SK-N-SH (cell line): ENCODE measurements at regions not wholly inside any gene's neighbourhood (a gene's known extent, or its start where the extent isn't known, plus 50 kb on each side); places are given as distances from the start of the nearest gene placed in this dataset.

Experiments
- CTCF ChIA-PET: fragments of 300-600, 350-600 bp; formaldehyde crosslinking; extraction: SDS; loops from one replicate; lab custom pipeline; 2021; lab: Yijun Ruan, JAX
- POLR2A ChIA-PET: fragments of 350-600 bp; sonication (Branson Sonifier 250); formaldehyde crosslinking; extraction: SDS; loops from one replicate; lab custom pipeline; 2020; ENCODE audit warnings: antibody characterized with exemption, inconsistent platforms; lab: Yijun Ruan, JAX
- DNase-seq: peaks from one replicate; pipeline ENCODE4 v3.0.0; 2012
- H2AFZ ChIP-seq: fragments of 200-600 bp; sonication (generic); 2 replicates; pipeline ENCODE4 v1.8.1; 2016; ENCODE audit warnings: antibody characterized with exemption, mild to moderate bottlenecking, low read depth
- H3F3A ChIP-seq: fragments of 200-600 bp; sonication (generic); replicated peaks from 2 replicates; pipeline ENCODE3; 2016; ENCODE audit warnings: antibody characterized with exemption, mild to moderate bottlenecking; ENCODE audit not compliant: insufficient read depth
- H3K27ac ChIP-seq, 2 experiments: fragments of 200-500 bp in 1 of 2; fragments of 200-600 bp in 1 of 2; sonication (Bioruptor generic) in 1 of 2; sonication (generic), shearing (Covaris generic) in 1 of 2; 2 replicates each; pipeline versions ENCODE4 v1.5.1 to v1.6.1; 2014 to 2016; ENCODE audit warnings: low read depth in 2 of 2, inconsistent platforms in 1 of 2, low read length in 1 of 2, mild to moderate bottlenecking in 1 of 2, mixed read lengths in 1 of 2
- H3K27me3 ChIP-seq: fragments of 200-600 bp; sonication (generic), shearing (Covaris generic); 2 replicates; pipeline ENCODE4 v1.6.1; 2016; ENCODE audit warnings: mixed run types; ENCODE audit not compliant: insufficient read depth
- H3K36me3 ChIP-seq, 2 experiments: fragments of 200-500 bp in 1 of 2; fragments of 200-600 bp in 1 of 2; sonication (Bioruptor generic) in 1 of 2; sonication (generic) in 1 of 2; replicated peaks in 1 of 2; 2 replicates each; pipeline versions ENCODE3 to v1.5.1; 2014 to 2016; ENCODE audit warnings: low read length in 1 of 2, mild to moderate bottlenecking in 1 of 2; ENCODE audit not compliant: insufficient read depth in 2 of 2, control insufficient read depth in 1 of 2
- H3K4me1 ChIP-seq, 2 experiments: fragments of 200-500 bp in 1 of 2; fragments of 200-600 bp in 1 of 2; sonication (Bioruptor generic) in 1 of 2; sonication (generic), shearing (Covaris generic) in 1 of 2; 2 replicates each; pipeline versions ENCODE4 v1.5.1 to v1.6.1; 2014 to 2016; ENCODE audit warnings: low read depth in 1 of 2, low read length in 1 of 2, mixed run types in 1 of 2; ENCODE audit not compliant: insufficient read depth in 2 of 2, control insufficient read depth in 1 of 2
- H3K4me2 ChIP-seq: fragments of 200-600 bp; sonication (generic), shearing (Covaris generic); 2 replicates; pipeline ENCODE4 v1.6.1; 2017; ENCODE audit warnings: mixed run types
- H3K4me3 ChIP-seq, 2 experiments: fragments of 200-500 bp in 1 of 2; fragments of 200-600 bp in 1 of 2; sonication (Bioruptor generic) in 1 of 2; sonication (generic), shearing (Covaris generic) in 1 of 2; 2 replicates each; pipeline versions ENCODE4 v1.5.1 to v1.8.1; 2014 to 2016; ENCODE audit warnings: low read depth in 2 of 2, inconsistent platforms in 1 of 2, low read length in 1 of 2, mild to moderate bottlenecking in 1 of 2, mixed read lengths in 1 of 2, moderate library complexity in 1 of 2
- H3K79me2 ChIP-seq: fragments of 200-600 bp; sonication (generic); 2 replicates; pipeline ENCODE4 v1.8.1; 2017; ENCODE audit warnings: mild to moderate bottlenecking; ENCODE audit not compliant: insufficient read depth
- H3K9ac ChIP-seq: fragments of 200-600 bp; sonication (generic); 2 replicates; pipeline ENCODE4 v1.6.1; 2017; ENCODE audit warnings: mixed run types
- H3K9me2 ChIP-seq: fragments of 200-600 bp; sonication (generic); 2 replicates; pipeline ENCODE4 v1.6.1; 2017; ENCODE audit warnings: mixed run types
- H3K9me3 ChIP-seq: fragments of 200-600 bp; sonication (generic); 2 replicates; pipeline ENCODE4 v1.6.1; 2017; ENCODE audit warnings: mixed run types, mild to moderate bottlenecking, moderate library complexity
- H4K20me1 ChIP-seq: fragments of 200-600 bp; sonication (generic); 2 replicates; pipeline ENCODE4 v1.6.1; 2017; ENCODE audit warnings: mild to moderate bottlenecking, mixed run types; ENCODE audit not compliant: insufficient read depth
- JUND ChIP-seq: IDR thresholded peaks from 2 replicates; pipeline ENCODE4 v1.4.0; 2012
- MAX ChIP-seq: IDR thresholded peaks from 2 replicates; pipeline ENCODE4 v1.4.0; 2012; ENCODE audit warnings: low read depth
- MXI1 ChIP-seq: IDR thresholded peaks from 2 replicates; pipeline ENCODE4 v1.6.1; 2012; ENCODE audit warnings: mild to moderate bottlenecking, low read depth, low read length, improper control_type of control experiment
- RCOR1 ChIP-seq: fragments of 150-350 bp; IDR thresholded peaks from 2 replicates; pipeline ENCODE4 v1.6.1; 2017; ENCODE audit warnings: antibody characterized with exemption, low read length
- SIN3A ChIP-seq: IDR thresholded peaks from 2 replicates; pipeline ENCODE4 v1.6.1; 2012; ENCODE audit warnings: low read depth, mild to moderate bottlenecking, low read length, moderate library complexity, borderline replicate concordance
- TCF12 ChIP-seq: IDR thresholded peaks from 2 replicates; pipeline ENCODE4 v1.4.0; 2012
- WGBS: methylation state at CpG from one replicate; pipeline ENCODE4 v1.1.6; 2017; ENCODE audit warnings: low lambda C conversion rate; 5-methylcytosine and 5-hydroxymethylcytosine counted together
- TF ChIP-seq, protein P1 (sequence below): IDR thresholded peaks from 2 replicates; pipeline ENCODE4; 2012
- TF ChIP-seq, protein P2 (sequence below): fragments of 200-600 bp; sonication (generic); IDR thresholded peaks from 2 replicates; pipeline ENCODE4 v1.6.1; 2017; ENCODE audit warnings: antibody characterized with exemption, mild to moderate bottlenecking, moderate library complexity

DNA sequence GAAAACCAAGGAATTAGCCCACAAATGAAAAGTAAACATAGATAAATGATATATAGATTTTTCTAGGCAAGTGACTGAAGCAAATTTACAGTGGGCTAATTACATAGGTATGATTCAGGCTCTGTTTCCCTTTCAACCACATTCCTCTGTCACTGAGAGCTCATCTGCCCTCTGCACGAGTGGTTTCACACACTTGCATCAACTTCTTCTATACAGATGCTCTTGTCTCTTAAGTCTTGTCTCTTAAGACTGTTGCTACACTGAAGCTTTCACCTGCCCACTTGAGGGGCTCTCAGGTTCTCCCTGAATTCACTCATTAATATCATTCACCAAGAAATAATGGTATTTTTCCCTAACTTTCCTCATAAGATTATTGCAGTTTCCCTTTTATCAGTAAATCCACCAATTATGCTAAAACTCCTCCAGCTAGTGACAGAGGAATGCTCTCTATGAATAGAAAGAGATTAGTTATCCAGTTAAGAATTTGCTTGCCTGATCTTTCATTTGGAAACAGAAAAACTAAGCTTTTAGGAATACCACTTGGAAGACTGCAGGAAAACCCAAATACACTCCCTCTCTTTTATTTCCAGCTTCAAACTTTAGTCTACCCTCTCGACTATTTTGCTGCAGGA, 95.7 kb downstream of the ELAPOR2 start:
- no peak for DNase-seq
- Histone ChIP-seq H3K36me3 (peaks cover 3 to 8% of the 10 kb centered on the region in 2 experiments), H3K9ac (peak overlapping the region; percentile 0; the same call in 1 of the 2 replicates), H3K79me2 (peaks cover 5% of the 10 kb centered on the region), H4K20me1 (peaks cover 3% of the 10 kb centered on the region; the same call in 1 of the 2 replicates), H3K9me2 (no peaks in the 10 kb centered on the region), H3K27ac (peak overlapping the region; percentile 41 to 62; a peak in 3 of 4 replicates), H3K27me3 (no peaks in the 10 kb centered on the region), H3K9me3 (no peaks in the 10 kb centered on the region), H3K4me3 (peak overlapping the region; percentile 15 to 19; a peak in 2 of 4 replicates), H3F3A (peaks cover 9% of the 10 kb centered on the region), H3K4me1 (peaks cover 25 to 30% of the 10 kb centered on the region in 2 experiments; a peak in 3 of 4 replicates), H2AFZ (no peak overlapping the region), H3K4me2 (peak overlapping the region; percentile 60)
- no peak for TF ChIP-seq RCOR1
- TF ChIP-seq JUND: peak; percentile 27; the same call in 1 of the 2 replicates
- TF ChIP-seq, protein P1, sequence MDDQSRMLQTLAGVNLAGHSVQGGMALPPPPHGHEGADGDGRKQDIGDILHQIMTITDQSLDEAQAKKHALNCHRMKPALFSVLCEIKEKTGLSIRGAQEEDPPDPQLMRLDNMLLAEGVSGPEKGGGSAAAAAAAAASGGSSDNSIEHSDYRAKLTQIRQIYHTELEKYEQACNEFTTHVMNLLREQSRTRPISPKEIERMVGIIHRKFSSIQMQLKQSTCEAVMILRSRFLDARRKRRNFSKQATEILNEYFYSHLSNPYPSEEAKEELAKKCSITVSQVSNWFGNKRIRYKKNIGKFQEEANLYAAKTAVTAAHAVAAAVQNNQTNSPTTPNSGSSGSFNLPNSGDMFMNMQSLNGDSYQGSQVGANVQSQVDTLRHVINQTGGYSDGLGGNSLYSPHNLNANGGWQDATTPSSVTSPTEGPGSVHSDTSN: peak; percentile 30
- 0 out of 2 replicates have a peak, but pooled peaks have one; percentile 20 for TF ChIP-seq MAX
- TF ChIP-seq, protein P2, sequence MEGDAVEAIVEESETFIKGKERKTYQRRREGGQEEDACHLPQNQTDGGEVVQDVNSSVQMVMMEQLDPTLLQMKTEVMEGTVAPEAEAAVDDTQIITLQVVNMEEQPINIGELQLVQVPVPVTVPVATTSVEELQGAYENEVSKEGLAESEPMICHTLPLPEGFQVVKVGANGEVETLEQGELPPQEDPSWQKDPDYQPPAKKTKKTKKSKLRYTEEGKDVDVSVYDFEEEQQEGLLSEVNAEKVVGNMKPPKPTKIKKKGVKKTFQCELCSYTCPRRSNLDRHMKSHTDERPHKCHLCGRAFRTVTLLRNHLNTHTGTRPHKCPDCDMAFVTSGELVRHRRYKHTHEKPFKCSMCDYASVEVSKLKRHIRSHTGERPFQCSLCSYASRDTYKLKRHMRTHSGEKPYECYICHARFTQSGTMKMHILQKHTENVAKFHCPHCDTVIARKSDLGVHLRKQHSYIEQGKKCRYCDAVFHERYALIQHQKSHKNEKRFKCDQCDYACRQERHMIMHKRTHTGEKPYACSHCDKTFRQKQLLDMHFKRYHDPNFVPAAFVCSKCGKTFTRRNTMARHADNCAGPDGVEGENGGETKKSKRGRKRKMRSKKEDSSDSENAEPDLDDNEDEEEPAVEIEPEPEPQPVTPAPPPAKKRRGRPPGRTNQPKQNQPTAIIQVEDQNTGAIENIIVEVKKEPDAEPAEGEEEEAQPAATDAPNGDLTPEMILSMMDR: no peak
- TF ChIP-seq TCF12: peak; percentile 38; the same call in 1 of the 2 replicates
- ChIA-PET POLR2A (no interaction called here), CTCF (interaction anchor here (0.7 to 2.8 kb wide), 5 partner anchors 16 to 256 kb away, joined by 3 to 9 read pairs (median 3); partner anchors contain the start of genes ELAPOR2 and TMEM243)
- WGBS: 53% methylated on average over 2 of the region's 2 CpGs

GRCh38 chr7:86962623-86963022, 96.8 kb downstream of the ELAPOR2 start:
- H3K36me3 ChIP-seq: peaks cover 3 to 8% of the 10 kb centered on the region in 2 experiments
- no peaks in the 10 kb centered on the region for H3K27me3 ChIP-seq
- H3F3A ChIP-seq: peaks cover 9% of the 10 kb centered on the region
- peaks cover 3% of the 10 kb centered on the region; the same call in 1 of the 2 replicates for H4K20me1 ChIP-seq
- H3K4me1 ChIP-seq: peaks cover 25 to 26% of the 10 kb centered on the region in 2 experiments; a peak in 3 of 4 replicates
- no peak overlapping the region for H3K4me3 ChIP-seq
- peaks cover 5% of the 10 kb centered on the region for H3K79me2 ChIP-seq
- no peaks in the 10 kb centered on the region for H3K9me3 ChIP-seq
- no peak overlapping the region for H3K4me2 ChIP-seq
- H3K9ac ChIP-seq: no peak overlapping the region
- DNase-seq: no peak
- no peak overlapping the region for H2AFZ ChIP-seq
- H3K27ac ChIP-seq: peak overlapping the region in 1 of 2 experiments; percentile 41; a peak in 2 of 4 replicates
- ChIA-PET POLR2A (no interaction called here), CTCF (interaction anchor here (1.0 to 1.4 kb wide), 3 partner anchors 15 to 186 kb away, joined by 3 to 4 read pairs (median 3); partner anchors contain the start of gene ELAPOR2)
- WGBS: 92% methylated on average over 3 of the region's 3 CpGs
- no peaks in the 10 kb centered on the region for H3K9me2 ChIP-seq
- no peak for TF ChIP-seq SIN3A
- TF ChIP-seq MXI1: no peak
